Vagina (tissue), 2 donors: ENCODE measurements at regions not wholly inside any gene's neighbourhood (a gene's known extent, or its start where the extent isn't known, plus 50 kb on each side); places are given as distances from the start of the nearest gene placed in this dataset.

ENCODE experiments used
- CTCF ChIP-seq, 3 experiments: fragments of 450-650 bp in 2 of 3; fragments of 200-600 bp in 1 of 3; sonication (generic) in 1 of 3; IDR thresholded peaks; one replicate each; pipeline ENCODE4 v1.5.1; 2017 to 2019; ENCODE audit warnings: antibody characterized with exemption in 3 of 3, mild to moderate bottlenecking in 2 of 3, moderate library complexity in 2 of 3
- POLR2A ChIP-seq, 2 donors: fragments of 450-650 bp; IDR thresholded peaks; one replicate each; pipeline ENCODE4 v1.6.1; 2017; ENCODE audit warnings: antibody characterized with exemption in 2 of 2, mild to moderate bottlenecking in 2 of 2, moderate library complexity in 2 of 2
- POLR2AphosphoS5 ChIP-seq, 2 donors: sonication (generic); formaldehyde crosslinking; IDR thresholded peaks; one replicate each; pipeline ENCODE4 v1.9.0; 2017; ENCODE audit warnings: antibody characterized with exemption in 2 of 2, mild to moderate bottlenecking in 2 of 2, low read depth in 1 of 2; ENCODE audit not compliant: insufficient read depth in 1 of 2

GRCh38 chr14:55794655-55795595 lies 214.9 kb downstream of the KTN1 start:
- TF ChIP-seq POLR2A (IDR thresholded peaks at IDR 0.05) = no peak
- no peak for TF ChIP-seq CTCF (IDR thresholded peaks at IDR 0.05)
- TF ChIP-seq POLR2AphosphoS5 (IDR thresholded peaks at IDR 0.05; ENCODE audit: insufficient read depth in 1 of 2, low read depth in 1 of 2) = no peak
